Upper lobe of left lung (tissue), 6 donors: ENCODE measurements at regions not wholly inside any gene's neighbourhood (a gene's known extent, or its start where the extent isn't known, plus 50 kb on each side); places are given as distances from the start of the nearest gene placed in this dataset.

Experiments
- ATAC-seq, 2 donors: fragments of 200-7000 bp; cut with Tn5 transposase; one replicate each; pipeline ENCODE4 v1.9.1; 2022; ENCODE audit warnings: mild to moderate bottlenecking in 2 of 2, moderate library complexity in 2 of 2; ENCODE audit not compliant: low FRiP score in 2 of 2
- DNase-seq, 2 donors: peaks; one replicate each; pipeline ENCODE4 v3.0.0-alpha.2; 2019 to 2020
- H3K27ac ChIP-seq, 4 donors: fragments of 200-600 bp; sonication (generic); one replicate each; pipeline ENCODE4 v1.5.1; 2016 to 2019
- H3K27me3 ChIP-seq, 4 donors: fragments of 200-600 bp; sonication (generic); one replicate each; pipeline ENCODE4 v1.5.1; 2017 to 2019
- H3K36me3 ChIP-seq, 4 donors: fragments of 200-600 bp; sonication (generic); one replicate each; pipeline ENCODE4 v1.5.1; 2016 to 2019
- H3K4me1 ChIP-seq, 4 donors: fragments of 200-600 bp; sonication (generic); one replicate each; pipeline ENCODE4 v1.5.1; 2018 to 2019
- H3K4me3 ChIP-seq, 4 donors: fragments of 200-600 bp; sonication (generic); one replicate each; pipeline ENCODE4 v1.5.1; 2017 to 2019; ENCODE audit warnings: mild to moderate bottlenecking in 2 of 4, moderate library complexity in 1 of 4
- H3K9me3 ChIP-seq, 4 donors: fragments of 200-600 bp; sonication (generic); one replicate each; pipeline ENCODE4 v1.5.1; 2018 to 2019
- EP300 ChIP-seq, 4 donors: sonication (generic); formaldehyde crosslinking; IDR thresholded peaks; one replicate each; pipeline ENCODE4 v1.5.1; 2017; ENCODE audit warnings: antibody characterized with exemption in 4 of 4, control low read depth in 2 of 4
- POLR2A ChIP-seq, 4 donors: fragments of 450-650 bp; IDR thresholded peaks; one replicate each; pipeline ENCODE4 v1.5.1; 2016 to 2017; ENCODE audit warnings: antibody characterized with exemption in 4 of 4, mild to moderate bottlenecking in 2 of 4
- POLR2AphosphoS5 ChIP-seq, 2 donors: sonication (generic); formaldehyde crosslinking; IDR thresholded peaks; one replicate each; pipeline ENCODE4 v1.5.1; 2017; ENCODE audit warnings: antibody characterized with exemption in 2 of 2
- WGBS, 2 donors: methylation state at CpG; one replicate each; pipeline ENCODE4 v1.1.5; 2017 to 2018; 5-methylcytosine and 5-hydroxymethylcytosine counted together
- TF ChIP-seq, protein P1 (sequence below), 6 experiments: fragments of 450-650 bp in 4 of 6; fragments of 200-600 bp in 2 of 6; sonication (generic) in 2 of 6; IDR thresholded peaks; one replicate each; pipeline ENCODE4 v1.5.1; 2016 to 2019; ENCODE audit warnings: antibody characterized with exemption in 6 of 6
- donor health status: DM: no; HTN: no; CAD: no; lungs with moderate emphysema.
- donor health status: DM: no; HTN: yes; CAD: no; lungs with severe emphysema.

DNA sequence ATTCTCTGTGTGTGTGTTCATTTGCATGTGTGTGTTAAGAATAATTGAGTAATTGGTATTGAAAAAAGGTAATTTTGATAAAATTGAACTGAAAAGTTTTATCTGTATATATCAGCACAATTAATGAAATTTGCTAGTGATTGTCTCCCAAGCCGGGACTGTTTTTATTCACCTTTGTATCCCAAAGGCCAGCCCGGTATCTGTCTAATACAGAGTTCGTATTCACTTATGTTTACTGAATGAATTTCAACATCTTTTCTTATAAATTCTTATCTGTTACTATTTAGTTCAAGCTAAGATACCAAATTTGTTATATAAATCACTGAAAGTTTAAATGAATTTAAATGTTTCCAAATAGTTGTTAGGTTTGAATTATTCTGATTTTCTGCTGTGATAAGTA lies 394.0 kb upstream of the NAALADL2 start:
- WGBS, 2 donors = 93 to 94% methylated on average over 3 of the region's 3 CpGs
- no peak overlapping the region for H3K27ac ChIP-seq
- no peak for DNase-seq
- no peaks in the 10 kb centered on the region for H3K36me3 ChIP-seq
- no peaks in the 10 kb centered on the region for H3K9me3 ChIP-seq
- no peaks in the 10 kb centered on the region for H3K27me3 ChIP-seq
- H3K4me1 ChIP-seq = no peaks in the 10 kb centered on the region
- TF ChIP-seq POLR2AphosphoS5 (IDR thresholded peaks at IDR 0.05) (no peak), POLR2A (IDR thresholded peaks at IDR 0.05) (no peak), EP300 (IDR thresholded peaks at IDR 0.05) (no peak)
- TF ChIP-seq, protein P1, sequence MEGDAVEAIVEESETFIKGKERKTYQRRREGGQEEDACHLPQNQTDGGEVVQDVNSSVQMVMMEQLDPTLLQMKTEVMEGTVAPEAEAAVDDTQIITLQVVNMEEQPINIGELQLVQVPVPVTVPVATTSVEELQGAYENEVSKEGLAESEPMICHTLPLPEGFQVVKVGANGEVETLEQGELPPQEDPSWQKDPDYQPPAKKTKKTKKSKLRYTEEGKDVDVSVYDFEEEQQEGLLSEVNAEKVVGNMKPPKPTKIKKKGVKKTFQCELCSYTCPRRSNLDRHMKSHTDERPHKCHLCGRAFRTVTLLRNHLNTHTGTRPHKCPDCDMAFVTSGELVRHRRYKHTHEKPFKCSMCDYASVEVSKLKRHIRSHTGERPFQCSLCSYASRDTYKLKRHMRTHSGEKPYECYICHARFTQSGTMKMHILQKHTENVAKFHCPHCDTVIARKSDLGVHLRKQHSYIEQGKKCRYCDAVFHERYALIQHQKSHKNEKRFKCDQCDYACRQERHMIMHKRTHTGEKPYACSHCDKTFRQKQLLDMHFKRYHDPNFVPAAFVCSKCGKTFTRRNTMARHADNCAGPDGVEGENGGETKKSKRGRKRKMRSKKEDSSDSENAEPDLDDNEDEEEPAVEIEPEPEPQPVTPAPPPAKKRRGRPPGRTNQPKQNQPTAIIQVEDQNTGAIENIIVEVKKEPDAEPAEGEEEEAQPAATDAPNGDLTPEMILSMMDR (IDR thresholded peaks at IDR 0.05) = no peak
- ATAC-seq = no peak
- H3K4me3 ChIP-seq = no peak overlapping the region

DNA sequence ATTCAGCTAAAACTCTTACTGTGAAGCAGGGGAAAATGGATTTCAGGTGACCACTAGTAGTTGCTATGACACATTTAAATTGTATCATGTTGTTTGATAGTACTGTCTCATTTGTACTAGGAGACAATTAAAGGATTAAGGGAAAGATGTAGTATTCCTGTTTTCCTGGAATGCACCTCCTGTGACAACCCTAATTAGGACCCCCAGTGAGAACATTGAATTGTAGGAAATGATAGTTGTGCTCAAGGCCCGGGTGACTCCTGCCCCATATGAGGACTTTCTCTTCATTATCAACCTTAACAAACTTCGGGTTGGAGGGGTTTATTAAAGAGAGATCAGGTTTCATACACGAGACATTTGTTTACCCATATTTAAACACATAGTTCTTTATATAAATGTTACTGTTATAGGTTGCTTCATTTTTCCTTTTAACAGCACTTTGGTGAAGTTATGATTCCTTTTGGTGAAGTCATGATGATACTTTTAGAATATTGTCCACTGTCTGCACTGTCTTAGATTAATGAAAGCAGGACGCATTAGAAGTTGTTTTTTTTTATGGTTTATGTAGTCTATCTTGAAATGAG lies 392.6 kb upstream of the NAALADL2 start:
- H3K36me3 ChIP-seq = no peaks in the 10 kb centered on the region
- H3K27ac ChIP-seq = no peak overlapping the region
- DNase-seq (no peak), ATAC-seq (no peak)
- no peak for TF ChIP-seq POLR2AphosphoS5 (IDR thresholded peaks at IDR 0.05)
- TF ChIP-seq, protein P1 (IDR thresholded peaks at IDR 0.05) = no peak
- no peak for TF ChIP-seq EP300 (IDR thresholded peaks at IDR 0.05)
- no peak for TF ChIP-seq POLR2A (IDR thresholded peaks at IDR 0.05)
- no peaks in the 10 kb centered on the region for H3K27me3 ChIP-seq
- no peaks in the 10 kb centered on the region for H3K4me1 ChIP-seq
- 58 to 62% methylated on average over 4 of the region's 4 CpGs for WGBS, 2 donors
- H3K4me3 ChIP-seq = no peak overlapping the region
- no peaks in the 10 kb centered on the region for H3K9me3 ChIP-seq

DNA sequence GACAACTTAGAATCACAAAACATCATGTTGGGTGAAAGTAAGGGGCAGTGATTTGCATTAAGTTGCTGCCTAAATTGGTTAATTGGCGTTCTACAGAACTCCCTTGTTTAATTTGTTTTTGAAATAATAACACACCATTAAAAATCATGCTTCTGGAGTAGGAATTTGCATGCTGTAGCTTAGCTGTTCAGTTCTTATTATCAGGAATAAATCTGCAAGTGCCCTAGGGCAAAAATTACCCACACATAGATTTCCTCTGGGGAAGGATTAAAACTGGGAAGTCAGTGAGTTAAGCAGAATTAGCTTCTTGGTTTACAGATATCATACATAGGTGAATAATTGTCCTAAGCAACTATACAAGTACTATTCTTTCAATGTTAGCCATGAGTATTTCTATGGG lies 381.6 kb upstream of the NAALADL2 start:
- TF ChIP-seq, protein P1 (IDR thresholded peaks at IDR 0.05) = no peak
- no peak for TF ChIP-seq POLR2AphosphoS5 (IDR thresholded peaks at IDR 0.05)
- TF ChIP-seq POLR2A (IDR thresholded peaks at IDR 0.05) = no peak
- TF ChIP-seq EP300 (IDR thresholded peaks at IDR 0.05) = no peak
- no peaks in the 10 kb centered on the region for H3K36me3 ChIP-seq
- 80 to 84% methylated on average over 1 of the region's 1 CpG for WGBS, 2 donors
- no peaks in the 10 kb centered on the region for H3K9me3 ChIP-seq
- no peaks in the 10 kb centered on the region for H3K4me1 ChIP-seq
- no peak overlapping the region for H3K4me3 ChIP-seq
- no peak overlapping the region for H3K27ac ChIP-seq
- no peak for DNase-seq
- ATAC-seq = no peak
- no peaks in the 10 kb centered on the region for H3K27me3 ChIP-seq

DNA sequence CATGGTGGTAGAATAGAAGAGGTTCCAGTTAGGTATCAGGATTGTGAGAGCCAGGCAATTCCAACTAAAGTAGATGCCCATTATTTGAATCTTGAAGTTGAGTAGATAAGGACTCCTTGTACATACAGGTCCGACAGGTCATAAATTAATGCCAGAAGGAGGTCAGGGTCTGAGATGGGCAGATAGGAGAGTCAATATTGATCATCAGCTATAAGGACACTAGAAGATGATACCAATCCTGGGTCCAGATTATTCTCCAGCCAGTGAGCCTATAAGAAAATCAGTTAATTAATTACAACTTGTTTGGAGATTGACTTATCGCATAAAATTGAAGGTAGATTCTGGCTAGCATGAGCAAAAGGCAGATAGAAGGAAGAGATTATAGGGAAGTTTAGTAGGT lies 378.4 kb upstream of the NAALADL2 start:
- DNase-seq (no peak), ATAC-seq (no peak)
- 95 to 96% methylated on average over 2 of the region's 2 CpGs for WGBS, 2 donors
- TF ChIP-seq, protein P1 (IDR thresholded peaks at IDR 0.05) = no peak
- TF ChIP-seq EP300 (IDR thresholded peaks at IDR 0.05) (no peak), POLR2AphosphoS5 (IDR thresholded peaks at IDR 0.05) (no peak), POLR2A (IDR thresholded peaks at IDR 0.05) (no peak)
- Histone ChIP-seq H3K27me3 (no peaks in the 10 kb centered on the region), H3K27ac (no peak overlapping the region), H3K36me3 (no peaks in the 10 kb centered on the region), H3K4me1 (no peaks in the 10 kb centered on the region), H3K4me3 (no peak overlapping the region), H3K9me3 (no peaks in the 10 kb centered on the region)

DNA sequence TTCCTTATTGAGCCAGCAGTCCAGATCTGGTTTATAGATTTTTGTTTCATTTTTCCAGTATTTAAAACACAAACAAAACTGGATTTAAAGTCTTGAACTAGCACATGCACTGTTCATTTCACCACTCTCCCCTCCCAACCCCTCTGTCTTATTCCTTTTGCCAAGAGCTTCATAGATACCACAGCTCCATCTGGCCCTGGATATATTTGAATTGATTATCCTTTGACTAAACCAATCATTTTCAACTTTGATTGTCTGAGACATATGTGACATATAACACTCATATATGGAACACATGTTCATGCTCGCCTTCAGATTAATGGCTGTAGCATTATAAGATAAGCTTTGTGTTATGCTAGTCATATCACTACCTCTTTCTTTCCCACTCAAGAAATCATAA lies 376.6 kb upstream of the NAALADL2 start:
- Histone ChIP-seq H3K9me3 (no peaks in the 10 kb centered on the region), H3K4me1 (no peaks in the 10 kb centered on the region), H3K36me3 (no peaks in the 10 kb centered on the region), H3K27ac (no peak overlapping the region), H3K4me3 (no peak overlapping the region), H3K27me3 (no peaks in the 10 kb centered on the region)
- no peak for TF ChIP-seq EP300 (IDR thresholded peaks at IDR 0.05)
- TF ChIP-seq, protein P1 (IDR thresholded peaks at IDR 0.05) = no peak
- TF ChIP-seq POLR2AphosphoS5 (IDR thresholded peaks at IDR 0.05) = no peak
- TF ChIP-seq POLR2A (IDR thresholded peaks at IDR 0.05) = no peak
- no peak for DNase-seq
- no peak for ATAC-seq
- WGBS, 2 donors = 91 to 97% methylated on average over 1 of the region's 1 CpG
